ENCODE measurements at regions not wholly inside any gene's neighbourhood (a gene's known extent, or its start where the extent isn't known, plus 50 kb on each side); places are given as distances from the start of the nearest gene placed in this dataset.

DNA sequence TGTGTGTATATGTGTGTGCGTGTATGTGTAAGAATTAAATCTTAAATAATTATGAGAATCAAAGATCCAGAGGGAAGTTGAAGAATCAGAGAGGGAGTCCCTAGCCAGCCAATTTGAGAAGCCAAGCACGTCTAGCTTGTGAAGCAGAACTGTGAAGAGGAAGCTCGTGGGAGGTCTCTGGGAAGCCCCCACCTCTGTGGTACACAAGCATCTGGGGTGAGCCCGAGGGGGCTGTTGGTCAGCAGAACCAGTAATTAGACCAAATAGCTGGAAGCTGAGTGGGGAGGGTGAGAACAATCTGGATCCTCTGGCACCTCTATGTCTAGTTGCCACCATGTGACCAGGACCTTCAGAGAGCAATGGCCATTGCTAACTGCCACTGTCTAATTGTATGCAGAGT is 162.7 kb upstream of the ADRA1D start:
- Histone ChIP-seq H2AFZ (ENCODE audit: low read depth, low read length) (no peak overlapping the region), H3K4me2 (ENCODE audit: low read length) (no peak overlapping the region), H3K4me3 (ENCODE audit: low read length) (no peak overlapping the region), H3K36me3 (replicated peaks; ENCODE audit: low read depth, low read length) (no peaks in the 10 kb centered on the region), H3K9ac (ENCODE audit: low read length) (no peak overlapping the region), H3K79me2 (ENCODE audit: low read length) (no peaks in the 10 kb centered on the region), H3K27ac (ENCODE audit: low read length) (no peak overlapping the region), H3K9me3 (ENCODE audit: insufficient read depth, low read length) (no peaks in the 10 kb centered on the region), H4K20me1 (ENCODE audit: insufficient read depth, low read length) (no peaks in the 10 kb centered on the region), H3K4me1 (ENCODE audit: low read length) (no peaks in the 10 kb centered on the region), H3K27me3 (ENCODE audit: low read depth, low read length) (peaks cover 32% of the 10 kb centered on the region)
- TF ChIP-seq, protein P1, sequence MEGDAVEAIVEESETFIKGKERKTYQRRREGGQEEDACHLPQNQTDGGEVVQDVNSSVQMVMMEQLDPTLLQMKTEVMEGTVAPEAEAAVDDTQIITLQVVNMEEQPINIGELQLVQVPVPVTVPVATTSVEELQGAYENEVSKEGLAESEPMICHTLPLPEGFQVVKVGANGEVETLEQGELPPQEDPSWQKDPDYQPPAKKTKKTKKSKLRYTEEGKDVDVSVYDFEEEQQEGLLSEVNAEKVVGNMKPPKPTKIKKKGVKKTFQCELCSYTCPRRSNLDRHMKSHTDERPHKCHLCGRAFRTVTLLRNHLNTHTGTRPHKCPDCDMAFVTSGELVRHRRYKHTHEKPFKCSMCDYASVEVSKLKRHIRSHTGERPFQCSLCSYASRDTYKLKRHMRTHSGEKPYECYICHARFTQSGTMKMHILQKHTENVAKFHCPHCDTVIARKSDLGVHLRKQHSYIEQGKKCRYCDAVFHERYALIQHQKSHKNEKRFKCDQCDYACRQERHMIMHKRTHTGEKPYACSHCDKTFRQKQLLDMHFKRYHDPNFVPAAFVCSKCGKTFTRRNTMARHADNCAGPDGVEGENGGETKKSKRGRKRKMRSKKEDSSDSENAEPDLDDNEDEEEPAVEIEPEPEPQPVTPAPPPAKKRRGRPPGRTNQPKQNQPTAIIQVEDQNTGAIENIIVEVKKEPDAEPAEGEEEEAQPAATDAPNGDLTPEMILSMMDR (IDR thresholded peaks at IDR 0.05; ENCODE audit: low read depth, low read length) = no peak
- no peak for TF ChIP-seq EZH2phosphoT487 (IDR thresholded peaks at IDR 0.05; ENCODE audit: low read depth)

GRCh38 chr20:4406627-4407026 is 157.5 kb upstream of the ADRA1D start:
- TF ChIP-seq, protein P1 (IDR thresholded peaks at IDR 0.05; ENCODE audit: low read depth, low read length) = no peak
- no peak for TF ChIP-seq EZH2phosphoT487 (IDR thresholded peaks at IDR 0.05; ENCODE audit: low read depth)
- Histone ChIP-seq H3K4me3 (ENCODE audit: low read length) (no peak overlapping the region), H3K27me3 (ENCODE audit: low read depth, low read length) (peaks cover 72% of the 10 kb centered on the region), H4K20me1 (ENCODE audit: insufficient read depth, low read length) (no peaks in the 10 kb centered on the region), H3K4me2 (ENCODE audit: low read length) (no peak overlapping the region), H3K9me3 (ENCODE audit: insufficient read depth, low read length) (no peaks in the 10 kb centered on the region), H3K79me2 (ENCODE audit: low read length) (no peaks in the 10 kb centered on the region), H3K36me3 (replicated peaks; ENCODE audit: low read depth, low read length) (no peaks in the 10 kb centered on the region), H3K4me1 (ENCODE audit: low read length) (no peaks in the 10 kb centered on the region), H2AFZ (ENCODE audit: low read depth, low read length) (no peak overlapping the region), H3K27ac (ENCODE audit: low read length) (no peak overlapping the region), H3K9ac (ENCODE audit: low read length) (no peak overlapping the region)

GRCh38 chr20:4401601-4402000 is 152.5 kb upstream of the ADRA1D start:
- Histone ChIP-seq H3K27ac (ENCODE audit: low read length) (no peak overlapping the region), H3K4me1 (ENCODE audit: low read length) (no peaks in the 10 kb centered on the region), H3K4me2 (ENCODE audit: low read length) (no peak overlapping the region), H2AFZ (ENCODE audit: low read depth, low read length) (no peak overlapping the region), H3K79me2 (ENCODE audit: low read length) (no peaks in the 10 kb centered on the region), H3K27me3 (ENCODE audit: low read depth, low read length) (peaks cover 64% of the 10 kb centered on the region), H3K9me3 (ENCODE audit: insufficient read depth, low read length) (no peaks in the 10 kb centered on the region), H3K9ac (ENCODE audit: low read length) (no peak overlapping the region), H3K4me3 (ENCODE audit: low read length) (no peak overlapping the region), H4K20me1 (ENCODE audit: insufficient read depth, low read length) (no peaks in the 10 kb centered on the region), H3K36me3 (replicated peaks; ENCODE audit: low read depth, low read length) (no peaks in the 10 kb centered on the region)
- TF ChIP-seq EZH2phosphoT487 (IDR thresholded peaks at IDR 0.05; ENCODE audit: low read depth) = no peak
- TF ChIP-seq, protein P1 (IDR thresholded peaks at IDR 0.05; ENCODE audit: low read depth, low read length) = no peak

DNA sequence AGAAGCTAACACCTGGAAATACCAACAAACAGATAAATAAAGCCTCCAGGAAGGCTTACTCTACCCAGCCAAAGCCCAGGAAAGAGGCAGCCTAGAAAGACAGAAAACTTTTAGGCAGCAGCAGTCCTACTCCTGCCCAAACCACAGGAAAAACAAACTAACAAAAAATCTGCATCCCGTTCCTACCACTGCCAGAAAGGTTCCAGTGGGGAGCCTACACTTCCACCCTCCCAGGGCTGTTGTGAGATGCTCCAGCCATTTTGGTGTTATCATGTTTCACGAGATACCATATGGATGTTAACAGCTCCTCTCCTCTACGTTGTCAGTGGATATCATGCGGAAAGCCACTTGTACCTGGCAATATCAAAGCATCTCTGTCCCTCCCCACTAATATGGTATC is 135.9 kb upstream of the ADRA1D start:
- Histone ChIP-seq H3K4me2 (ENCODE audit: low read length) (no peak overlapping the region), H3K36me3 (replicated peaks; ENCODE audit: low read depth, low read length) (no peaks in the 10 kb centered on the region), H3K79me2 (ENCODE audit: low read length) (no peaks in the 10 kb centered on the region), H3K27me3 (ENCODE audit: low read depth, low read length) (peaks cover 40% of the 10 kb centered on the region), H2AFZ (ENCODE audit: low read depth, low read length) (no peak overlapping the region), H3K9ac (ENCODE audit: low read length) (no peak overlapping the region), H4K20me1 (ENCODE audit: insufficient read depth, low read length) (no peaks in the 10 kb centered on the region), H3K4me3 (ENCODE audit: low read length) (no peak overlapping the region), H3K4me1 (ENCODE audit: low read length) (no peaks in the 10 kb centered on the region), H3K27ac (ENCODE audit: low read length) (no peak overlapping the region), H3K9me3 (ENCODE audit: insufficient read depth, low read length) (no peaks in the 10 kb centered on the region)
- TF ChIP-seq, protein P1 (IDR thresholded peaks at IDR 0.05; ENCODE audit: low read depth, low read length) = no peak
- TF ChIP-seq EZH2phosphoT487 (IDR thresholded peaks at IDR 0.05; ENCODE audit: low read depth) = no peak
